ENCODE measurements at regions not wholly inside any gene's neighbourhood (a gene's known extent, or its start where the extent isn't known, plus 50 kb on each side); places are given as distances from the start of the nearest gene placed in this dataset.

DNA sequence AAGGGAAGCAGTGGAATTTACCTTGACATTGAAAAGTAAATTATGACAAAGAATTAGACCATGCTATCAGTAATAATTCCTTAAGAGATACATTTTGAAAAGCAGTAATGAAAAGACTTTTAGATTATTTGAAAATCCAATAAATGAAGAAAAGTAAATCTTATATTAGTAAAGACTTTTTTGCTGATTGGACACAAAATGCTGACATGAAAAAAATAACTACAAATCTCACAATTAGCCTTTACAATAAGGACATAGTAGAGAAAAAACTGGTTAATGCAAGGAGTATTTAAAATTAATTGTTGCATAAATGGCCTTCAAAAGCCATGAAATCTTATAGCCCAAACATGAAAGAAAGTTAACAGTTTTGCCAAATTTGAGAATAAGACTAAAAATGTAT lies 446.1 kb upstream of the FAM241A start:
- TF ChIP-seq, protein P1, sequence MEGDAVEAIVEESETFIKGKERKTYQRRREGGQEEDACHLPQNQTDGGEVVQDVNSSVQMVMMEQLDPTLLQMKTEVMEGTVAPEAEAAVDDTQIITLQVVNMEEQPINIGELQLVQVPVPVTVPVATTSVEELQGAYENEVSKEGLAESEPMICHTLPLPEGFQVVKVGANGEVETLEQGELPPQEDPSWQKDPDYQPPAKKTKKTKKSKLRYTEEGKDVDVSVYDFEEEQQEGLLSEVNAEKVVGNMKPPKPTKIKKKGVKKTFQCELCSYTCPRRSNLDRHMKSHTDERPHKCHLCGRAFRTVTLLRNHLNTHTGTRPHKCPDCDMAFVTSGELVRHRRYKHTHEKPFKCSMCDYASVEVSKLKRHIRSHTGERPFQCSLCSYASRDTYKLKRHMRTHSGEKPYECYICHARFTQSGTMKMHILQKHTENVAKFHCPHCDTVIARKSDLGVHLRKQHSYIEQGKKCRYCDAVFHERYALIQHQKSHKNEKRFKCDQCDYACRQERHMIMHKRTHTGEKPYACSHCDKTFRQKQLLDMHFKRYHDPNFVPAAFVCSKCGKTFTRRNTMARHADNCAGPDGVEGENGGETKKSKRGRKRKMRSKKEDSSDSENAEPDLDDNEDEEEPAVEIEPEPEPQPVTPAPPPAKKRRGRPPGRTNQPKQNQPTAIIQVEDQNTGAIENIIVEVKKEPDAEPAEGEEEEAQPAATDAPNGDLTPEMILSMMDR (conservative IDR thresholded peaks at IDR 0.05 in 1 of 2, IDR thresholded peaks at IDR 0.05 in 1 of 2; ENCODE audit: extremely low read depth in 1 of 2, insufficient read depth in 1 of 2, low read depth in 1 of 2, low read length in 2 of 2): no peak
- TF ChIP-seq EZH2 (IDR thresholded peaks at IDR 0.05; ENCODE audit: borderline replicate concordance, low read length): no peak

All from mammary epithelial cell (primary cell).